Keratinocyte (primary cell): ENCODE measurements at regions not wholly inside any gene's neighbourhood (a gene's known extent, or its start where the extent isn't known, plus 50 kb on each side); places are given as distances from the start of the nearest gene placed in this dataset.

Experiments
- DNase-seq: peaks from one replicate; pipeline ENCODE4 v3.0.0-alpha.2; 2011; ENCODE audit warnings: low read depth, missing footprints, low spot score
- FAIRE-seq: peaks from 2 replicates; lab custom pipeline; 2011; peaks lifted over from hg19 to GRCh38; lab: Jason Lieb, UNC
- H2AFZ ChIP-seq: 2 replicates; pipeline ENCODE4 v1.6.0; 2012; ENCODE audit warnings: low read length, control low read depth, inconsistent platforms; ENCODE audit not compliant: control insufficient read depth
- H3K27ac ChIP-seq: 2 replicates; pipeline ENCODE4 v1.5.1; 2011; ENCODE audit warnings: low read length; ENCODE audit not compliant: control insufficient read depth, insufficient read depth
- H3K27me3 ChIP-seq: 3 replicates; pipeline ENCODE4 v1.6.0; 2011; ENCODE audit warnings: low read length; ENCODE audit not compliant: control insufficient read depth, insufficient read depth; ENCODE audit errors: extremely low read depth
- H3K36me3 ChIP-seq, 2 experiments: 2 replicates in 1 of 2; 3 replicates in 1 of 2; pipeline ENCODE4 v1.5.1; 2011; ENCODE audit warnings: low read length in 2 of 2, mild to moderate bottlenecking in 1 of 2; ENCODE audit not compliant: control insufficient read depth in 2 of 2, insufficient read depth in 2 of 2; ENCODE audit errors: extremely low read depth in 1 of 2
- H3K4me1 ChIP-seq: 3 replicates; pipeline ENCODE4 v1.5.1; 2011; ENCODE audit warnings: low read length; ENCODE audit not compliant: control insufficient read depth, insufficient read depth; ENCODE audit errors: extremely low read depth
- H3K4me2 ChIP-seq: 3 replicates; pipeline ENCODE4 v1.6.0; 2011; ENCODE audit warnings: low read depth, low read length; ENCODE audit not compliant: control insufficient read depth, insufficient read depth; ENCODE audit errors: extremely low read depth
- H3K4me3 ChIP-seq, 3 experiments: fragments of 200-600 bp in 1 of 3; sonication (generic) in 1 of 3; 2 replicates in 2 of 3; 3 replicates in 1 of 3; pipeline ENCODE4 v1.5.1; 2011 to 2016; ENCODE audit warnings: low read length in 3 of 3, mild to moderate bottlenecking in 3 of 3, control low read depth in 2 of 3, inconsistent platforms in 1 of 3, low read depth in 1 of 3, mixed read lengths in 1 of 3, mixed run types in 1 of 3, moderate library complexity in 1 of 3; ENCODE audit not compliant: control insufficient read depth in 2 of 3, insufficient read depth in 2 of 3; ENCODE audit errors: extremely low read depth in 1 of 3
- H3K79me2 ChIP-seq: 2 replicates; pipeline ENCODE4 v1.6.0; 2012; ENCODE audit warnings: low read length; ENCODE audit not compliant: control insufficient read depth, insufficient read depth
- H3K9ac ChIP-seq: 3 replicates; pipeline ENCODE4 v1.6.0; 2011; ENCODE audit warnings: low read length; ENCODE audit not compliant: control insufficient read depth, insufficient read depth; ENCODE audit errors: extremely low read depth
- H3K9me1 ChIP-seq: 3 replicates; pipeline ENCODE4 v1.6.0; 2011; ENCODE audit warnings: low read length; ENCODE audit not compliant: control insufficient read depth, insufficient read depth; ENCODE audit errors: extremely low read depth
- H3K9me3 ChIP-seq: 2 replicates; pipeline ENCODE4 v1.5.1; 2012; ENCODE audit warnings: low read depth, low read length; ENCODE audit not compliant: control insufficient read depth
- H4K20me1 ChIP-seq: 3 replicates; pipeline ENCODE4 v1.6.0; 2011; ENCODE audit warnings: low read length; ENCODE audit not compliant: control insufficient read depth, insufficient read depth; ENCODE audit errors: extremely low read depth
- CTCF ChIP-seq, 3 experiments: IDR thresholded peaks in 1 of 3; conservative IDR thresholded peaks in 1 of 3; optimal IDR thresholded peaks in 1 of 3; 2 replicates in 2 of 3; 3 replicates in 1 of 3; pipeline versions ENCODE3 to v1.5.1; 2011; ENCODE audit warnings: low read length in 3 of 3, mild to moderate bottlenecking in 3 of 3, moderate library complexity in 2 of 3, control low read depth in 1 of 3, inconsistent platforms in 1 of 3; ENCODE audit not compliant: insufficient read depth in 2 of 3; ENCODE audit errors: extremely low read depth in 1 of 3
- EZH2 ChIP-seq: IDR thresholded peaks from one replicate; pipeline ENCODE4 v1.6.1; 2012; ENCODE audit warnings: inconsistent platforms, mild to moderate bottlenecking, low read length, moderate library complexity
- dilution Hi-C: fragments of 300-500 bp; cut with MboI; formaldehyde crosslinking; loops from one replicate; pipeline ENCODE4 v1.7.0; 2020; ENCODE audit warnings: low sequenced_read_pairs; ENCODE audit not compliant: extremely low pct_ligation_motif_present

- Histone ChIP-seq H3K27me3 (no peaks in the 10 kb centered on the region), H2AFZ (no peak overlapping the region), H3K9me1 (no peaks in the 10 kb centered on the region), H3K4me3 (no peak overlapping the region), H3K36me3 (no peaks in the 10 kb centered on the region), H3K79me2 (no peaks in the 10 kb centered on the region), H3K4me2 (no peak overlapping the region), H3K4me1 (peaks cover 13% of the 10 kb centered on the region), H3K9me3 (no peaks in the 10 kb centered on the region), H3K27ac (no peak overlapping the region), H3K9ac (no peak overlapping the region), H4K20me1 (no peaks in the 10 kb centered on the region)
- dilution Hi-C loops: no loop called here
- no peak for FAIRE-seq
- DNase-seq: no peak
- TF ChIP-seq CTCF (optimal IDR thresholded peaks at IDR 0.05 in 1 of 3, IDR thresholded peaks at IDR 0.05 in 1 of 3, conservative IDR thresholded peaks at IDR 0.05 in 1 of 3; ENCODE audit: extremely low read depth in 1 of 3, insufficient read depth in 2 of 3, low read length in 3 of 3): no peak
These were observed 437.5 kb downstream of the TFAP2A start for GRCh38 chr6:9977411-9977810.

GRCh38 chr6:9961646-9962045 is 453.2 kb downstream of the TFAP2A start:
- H3K9me3 ChIP-seq: no peaks in the 10 kb centered on the region
- FAIRE-seq (no peak), DNase-seq (no peak)
- no peak overlapping the region for H2AFZ ChIP-seq
- no peak overlapping the region for H3K4me2 ChIP-seq
- dilution Hi-C loops: no loop called here
- no peak overlapping the region for H3K9ac ChIP-seq
- H3K4me1 ChIP-seq: no peaks in the 10 kb centered on the region
- H3K9me1 ChIP-seq: no peaks in the 10 kb centered on the region
- H3K27me3 ChIP-seq: no peaks in the 10 kb centered on the region
- TF ChIP-seq EZH2: no peak
- TF ChIP-seq CTCF (optimal IDR thresholded peaks at IDR 0.05 in 1 of 3, IDR thresholded peaks at IDR 0.05 in 1 of 3, conservative IDR thresholded peaks at IDR 0.05 in 1 of 3; ENCODE audit: extremely low read depth in 1 of 3, insufficient read depth in 2 of 3, low read length in 3 of 3): no peak
- no peak overlapping the region for H3K27ac ChIP-seq
- no peaks in the 10 kb centered on the region for H4K20me1 ChIP-seq
- no peaks in the 10 kb centered on the region for H3K36me3 ChIP-seq
- no peak overlapping the region for H3K4me3 ChIP-seq
- H3K79me2 ChIP-seq: no peaks in the 10 kb centered on the region
